CD4-positive, CD25-positive, alpha-beta regulatory T cell (primary cell): ENCODE measurements at regions not wholly inside any gene's neighbourhood (a gene's known extent, or its start where the extent isn't known, plus 50 kb on each side); places are given as distances from the start of the nearest gene placed in this dataset.
"Not testable (repeated sequence)": the region's sequence is repeated elsewhere in the genome, so short reads cannot be mapped to it uniquely, and the experiment has no call there.

Experiments
- ATAC-seq, 2 donors: fragments of 150-1000 bp; cut with Tn5 transposase; one replicate each; pipeline ENCODE4 v1.10.0; 2021; ENCODE audit warnings: low read depth in 2 of 2, moderate number of reproducible peaks in 2 of 2, moderate library complexity in 1 of 2
- DNase-seq, 3 donors: peaks; one replicate each; pipeline versions ENCODE4 v3.0.0 to v3.0.0-alpha.2; 2012 to 2022; ENCODE audit warnings: mixed read lengths in 1 of 3
- H3K27ac ChIP-seq: one replicate; pipeline ENCODE4 v1.7.0; 2013; ENCODE audit warnings: mild to moderate bottlenecking, low read length; ENCODE audit not compliant: insufficient read depth, poor library complexity, severe bottlenecking
- H3K27me3 ChIP-seq: one replicate; pipeline ENCODE4 v1.7.0; 2013; ENCODE audit warnings: low read length; ENCODE audit not compliant: control insufficient read depth, insufficient read depth
- H3K36me3 ChIP-seq: one replicate; pipeline ENCODE4 v1.7.0; 2013; ENCODE audit warnings: mild to moderate bottlenecking, low read length, moderate library complexity; ENCODE audit not compliant: control insufficient read depth, insufficient read depth
- H3K4me1 ChIP-seq: 2 replicates; pipeline ENCODE4 v1.7.0; 2013; ENCODE audit warnings: mild to moderate bottlenecking, low read length; ENCODE audit not compliant: insufficient read depth, control insufficient read depth, poor library complexity, severe bottlenecking
- H3K4me3 ChIP-seq: one replicate; pipeline ENCODE4 v1.7.0; 2013; ENCODE audit warnings: low read depth, mild to moderate bottlenecking, low read length, moderate library complexity
- H3K9me3 ChIP-seq, 2 experiments: 1 replicate in 1 of 2; 2 replicates in 1 of 2; pipeline ENCODE4 v1.7.0; 2013; ENCODE audit warnings: low read length in 2 of 2, mild to moderate bottlenecking in 1 of 2, moderate library complexity in 1 of 2; ENCODE audit not compliant: control insufficient read depth in 2 of 2
- H3K27ac Mint-ChIP-seq, 3 donors: one replicate each; pipeline ENCODE4 v1.8.0; 2020 to 2022; ENCODE audit warnings: mild to moderate bottlenecking in 3 of 3, mixed read lengths in 3 of 3, moderate library complexity in 2 of 3
- H3K27me3 Mint-ChIP-seq: one replicate; pipeline ENCODE4 v1.8.0; 2022; ENCODE audit warnings: mild to moderate bottlenecking, mixed read lengths
- H3K36me3 Mint-ChIP-seq: one replicate; pipeline ENCODE4 v1.8.0; 2020; ENCODE audit warnings: mixed read lengths
- H3K4me1 Mint-ChIP-seq, 4 donors: one replicate each; pipeline ENCODE4 v1.8.0; 2020 to 2022; ENCODE audit warnings: mixed read lengths in 4 of 4, mild to moderate bottlenecking in 1 of 4
- H3K4me3 Mint-ChIP-seq, 4 donors: one replicate each; pipeline ENCODE4 v1.8.0; 2020 to 2022; ENCODE audit warnings: mild to moderate bottlenecking in 4 of 4, mixed read lengths in 4 of 4, moderate library complexity in 3 of 4
- H3K9me3 Mint-ChIP-seq, 7 donors: one replicate each; pipeline ENCODE4 v1.8.0; 2020 to 2022; ENCODE audit warnings: mixed read lengths in 7 of 7, mild to moderate bottlenecking in 3 of 7, moderate library complexity in 2 of 7

DNA sequence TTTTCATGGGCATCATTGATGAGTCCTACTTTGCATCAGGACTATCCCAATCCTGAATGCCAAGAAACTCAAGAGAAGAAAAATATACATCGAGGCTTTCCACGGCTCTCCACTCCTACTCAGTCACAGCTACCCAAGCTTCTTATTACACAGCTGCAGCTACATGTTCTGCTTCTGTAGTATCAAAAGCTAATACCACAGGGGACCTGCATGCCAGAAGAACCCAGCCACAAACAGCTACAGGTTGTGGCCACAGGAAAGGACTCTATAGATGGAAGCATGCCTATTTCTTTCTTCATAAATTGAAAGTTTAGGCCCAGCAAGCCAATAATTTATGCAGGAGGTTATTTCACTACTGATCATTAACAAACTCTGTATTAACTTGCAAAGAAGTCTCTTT is 209.7 kb upstream of the EGLN3 start:
- Mint-ChIP-seq H3K4me3 (no peak overlapping the region), H3K4me1 (no peaks in the 10 kb centered on the region), H3K27me3 (no peaks in the 10 kb centered on the region), H3K9me3 (peaks cover 0 to 2% (median 0%) of the 10 kb centered on the region in 7 donors), H3K27ac (no peak overlapping the region), H3K36me3 (no peaks in the 10 kb centered on the region)
- no peaks in the 10 kb centered on the region for H3K4me1 ChIP-seq
- no peak overlapping the region for H3K4me3 ChIP-seq
- H3K36me3 ChIP-seq: no peaks in the 10 kb centered on the region
- DNase-seq (no peak), ATAC-seq (no peak)
- no peaks in the 10 kb centered on the region for H3K27me3 ChIP-seq
- no peaks in the 10 kb centered on the region for H3K9me3 ChIP-seq
- H3K27ac ChIP-seq: no peak overlapping the region

- H3K27me3 Mint-ChIP-seq: no peaks in the 10 kb centered on the region
- no peaks in the 10 kb centered on the region for H3K36me3 ChIP-seq
- no peak for ATAC-seq
These were observed 206.8 kb upstream of the EGLN3 start for GRCh38 chr14:34157651-34158050.

DNA sequence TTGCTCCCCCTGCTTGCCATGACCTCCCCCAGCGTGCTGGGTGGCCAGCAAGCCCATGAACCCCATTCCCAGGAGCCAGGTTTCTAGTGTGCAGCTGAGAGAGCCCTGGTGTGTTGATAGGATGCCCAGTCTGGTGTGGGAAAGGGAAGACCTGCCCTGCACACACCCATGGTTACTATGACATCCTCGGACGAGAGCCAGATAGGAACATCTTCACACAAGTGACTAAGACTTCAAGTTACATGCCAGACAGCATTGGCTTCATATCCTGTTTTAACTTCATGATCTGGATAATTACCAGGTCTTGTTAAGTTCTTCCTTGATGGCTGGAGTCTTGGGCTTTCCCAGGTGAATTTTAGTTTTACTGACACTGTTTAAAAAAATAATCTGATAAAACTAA is 196.6 kb upstream of the EGLN3 start:
- H3K9me3 ChIP-seq: no peaks in the 10 kb centered on the region
- Mint-ChIP-seq H3K4me1 (no peaks in the 10 kb centered on the region), H3K27ac (no peak overlapping the region), H3K27me3 (peaks cover 8% of the 10 kb centered on the region), H3K9me3 (peaks cover 0 to 21% (median 4%) of the 10 kb centered on the region in 7 donors), H3K36me3 (no peaks in the 10 kb centered on the region), H3K4me3 (no peak overlapping the region)
- H3K4me1 ChIP-seq: no peaks in the 10 kb centered on the region
- no peak for DNase-seq
- H3K27me3 ChIP-seq: no peaks in the 10 kb centered on the region
- H3K27ac ChIP-seq: no peak overlapping the region
- no peaks in the 10 kb centered on the region for H3K36me3 ChIP-seq
- H3K4me3 ChIP-seq: no peak overlapping the region
- ATAC-seq: no peak

More at GRCh38 chr14:34157651-34158050, 206.8 kb upstream of the EGLN3 start:
- Mint-ChIP-seq H3K36me3 (no peaks in the 10 kb centered on the region), H3K9me3 (peaks cover 0 to 2% (median 0%) of the 10 kb centered on the region in 7 donors), H3K27ac (no peak overlapping the region), H3K4me3 (no peak overlapping the region), H3K4me1 (no peaks in the 10 kb centered on the region)
- no peaks in the 10 kb centered on the region for H3K4me1 ChIP-seq
- no peaks in the 10 kb centered on the region for H3K27me3 ChIP-seq
- DNase-seq: no peak
- H3K27ac ChIP-seq: no peak overlapping the region
- H3K9me3 ChIP-seq: no peaks in the 10 kb centered on the region
- no peak overlapping the region for H3K4me3 ChIP-seq

GRCh38 chr14:34140127-34140526 is 189.3 kb upstream of the EGLN3 start:
- H3K27me3 ChIP-seq, H3K36me3 Mint-ChIP-seq, H3K4me1 Mint-ChIP-seq, DNase-seq, H3K27ac Mint-ChIP-seq, H3K27me3 Mint-ChIP-seq, H3K4me3 ChIP-seq, H3K4me1 ChIP-seq, H3K9me3 ChIP-seq, ATAC-seq, H3K36me3 ChIP-seq, H3K4me3 Mint-ChIP-seq, H3K27ac ChIP-seq: not testable (repeated sequence)
- H3K9me3 Mint-ChIP-seq: peaks cover 3 to 22% (median 9%) of the 10 kb centered on the region in 7 donors

- not testable (repeated sequence) for H3K4me3 Mint-ChIP-seq, ATAC-seq
These were observed 188.6 kb upstream of the EGLN3 start for GRCh38 chr14:34139160-34140121.

DNA sequence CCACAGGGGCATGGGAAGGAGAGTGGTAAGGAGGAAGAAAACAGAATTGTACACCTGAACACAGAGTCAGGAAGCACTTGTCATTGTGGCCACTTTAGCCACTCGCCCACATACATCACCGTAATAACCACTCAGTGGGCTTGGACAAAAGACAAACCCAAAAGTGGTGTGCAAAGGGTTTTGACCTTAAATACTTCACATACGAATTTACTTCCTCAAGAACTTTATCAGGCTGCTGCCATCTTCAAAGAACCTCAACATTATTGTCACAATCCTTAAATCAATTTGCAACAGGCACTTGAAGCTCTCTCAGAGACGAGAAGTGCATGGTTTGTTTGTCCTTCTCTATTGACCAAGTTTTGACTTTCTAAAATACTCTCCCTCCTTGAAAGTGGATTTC is 187.3 kb upstream of the EGLN3 start:
- Mint-ChIP-seq H3K27me3 (no peaks in the 10 kb centered on the region), H3K4me3 (no peak overlapping the region), H3K4me1 (no peaks in the 10 kb centered on the region), H3K9me3 (peaks cover 3 to 12% (median 7%) of the 10 kb centered on the region in 7 donors), H3K36me3 (no peaks in the 10 kb centered on the region), H3K27ac (no peak overlapping the region)
- ATAC-seq (no peak), DNase-seq (no peak)
- Histone ChIP-seq H3K4me1 (no peaks in the 10 kb centered on the region), H3K4me3 (no peak overlapping the region), H3K9me3 (no peaks in the 10 kb centered on the region), H3K27me3 (no peaks in the 10 kb centered on the region), H3K27ac (no peak overlapping the region), H3K36me3 (no peaks in the 10 kb centered on the region)

More at GRCh38 chr14:34139160-34140121, 188.6 kb upstream of the EGLN3 start:
- H3K9me3 ChIP-seq, H3K27me3 Mint-ChIP-seq, H3K27ac ChIP-seq, H3K4me1 Mint-ChIP-seq, H3K4me1 ChIP-seq, H3K27me3 ChIP-seq, H3K36me3 ChIP-seq, H3K4me3 ChIP-seq, DNase-seq, H3K36me3 Mint-ChIP-seq, H3K27ac Mint-ChIP-seq: not testable (repeated sequence)
- H3K9me3 Mint-ChIP-seq: peaks cover 3 to 18% (median 9%) of the 10 kb centered on the region in 7 donors

- Mint-ChIP-seq H3K4me3 (no peak overlapping the region), H3K27ac (no peak overlapping the region), H3K36me3 (no peaks in the 10 kb centered on the region), H3K27me3 (no peaks in the 10 kb centered on the region), H3K4me1 (no peaks in the 10 kb centered on the region), H3K9me3 (peaks cover 0 to 10% (median 3%) of the 10 kb centered on the region in 7 donors)
- DNase-seq (no peak), ATAC-seq (no peak)
- Histone ChIP-seq H3K27me3 (no peaks in the 10 kb centered on the region), H3K9me3 (no peaks in the 10 kb centered on the region), H3K27ac (no peak overlapping the region), H3K36me3 (no peaks in the 10 kb centered on the region), H3K4me3 (no peak overlapping the region), H3K4me1 (no peaks in the 10 kb centered on the region)
These were observed 186.3 kb upstream of the EGLN3 start for GRCh38 chr14:34137001-34137745.
